Nephron progenitor cell (in vitro differentiated cells): ENCODE measurements at regions not wholly inside any gene's neighbourhood (a gene's known extent, or its start where the extent isn't known, plus 50 kb on each side); places are given as distances from the start of the nearest gene placed in this dataset.

Experiments used
- DNase-seq: peaks from one replicate; pipeline ENCODE4 v3.0.0; 2021
- H3K27ac Mint-ChIP-seq: 2 replicates; pipeline ENCODE4 v1.8.0; 2021; ENCODE audit warnings: mild to moderate bottlenecking, moderate library complexity, mixed read lengths
- H3K27me3 Mint-ChIP-seq: 2 replicates; pipeline ENCODE4 v1.8.0; 2021; ENCODE audit warnings: mild to moderate bottlenecking, low read depth, mixed read lengths; ENCODE audit not compliant: poor library complexity
- H3K36me3 Mint-ChIP-seq: 2 replicates; pipeline ENCODE4 v1.8.0; 2021; ENCODE audit warnings: low read depth, mixed read lengths
- H3K4me1 Mint-ChIP-seq: 2 replicates; pipeline ENCODE4 v1.8.0; 2021; ENCODE audit warnings: mixed read lengths
- H3K4me3 Mint-ChIP-seq: 2 replicates; pipeline ENCODE4 v1.8.0; 2021; ENCODE audit warnings: mild to moderate bottlenecking, moderate library complexity, mixed read lengths
- H3K9me3 Mint-ChIP-seq: 2 replicates; pipeline ENCODE4 v1.8.0; 2021; ENCODE audit warnings: mild to moderate bottlenecking, moderate library complexity, mixed read lengths
- TF ChIP-seq, protein P1 (sequence below): fragments of 200-600 bp; sonication (generic); IDR thresholded peaks from 2 replicates; pipeline ENCODE4 v1.5.0; 2021; ENCODE audit warnings: antibody characterized with exemption

GRCh38 chr11:70888061-70888460 is 364.3 kb downstream of the SHANK2 start:
- H3K27ac Mint-ChIP-seq = no peak overlapping the region
- H3K4me3 Mint-ChIP-seq = no peak overlapping the region
- H3K9me3 Mint-ChIP-seq = peaks cover 23% of the 10 kb centered on the region
- peaks cover 24% of the 10 kb centered on the region for H3K4me1 Mint-ChIP-seq
- TF ChIP-seq, protein P1, sequence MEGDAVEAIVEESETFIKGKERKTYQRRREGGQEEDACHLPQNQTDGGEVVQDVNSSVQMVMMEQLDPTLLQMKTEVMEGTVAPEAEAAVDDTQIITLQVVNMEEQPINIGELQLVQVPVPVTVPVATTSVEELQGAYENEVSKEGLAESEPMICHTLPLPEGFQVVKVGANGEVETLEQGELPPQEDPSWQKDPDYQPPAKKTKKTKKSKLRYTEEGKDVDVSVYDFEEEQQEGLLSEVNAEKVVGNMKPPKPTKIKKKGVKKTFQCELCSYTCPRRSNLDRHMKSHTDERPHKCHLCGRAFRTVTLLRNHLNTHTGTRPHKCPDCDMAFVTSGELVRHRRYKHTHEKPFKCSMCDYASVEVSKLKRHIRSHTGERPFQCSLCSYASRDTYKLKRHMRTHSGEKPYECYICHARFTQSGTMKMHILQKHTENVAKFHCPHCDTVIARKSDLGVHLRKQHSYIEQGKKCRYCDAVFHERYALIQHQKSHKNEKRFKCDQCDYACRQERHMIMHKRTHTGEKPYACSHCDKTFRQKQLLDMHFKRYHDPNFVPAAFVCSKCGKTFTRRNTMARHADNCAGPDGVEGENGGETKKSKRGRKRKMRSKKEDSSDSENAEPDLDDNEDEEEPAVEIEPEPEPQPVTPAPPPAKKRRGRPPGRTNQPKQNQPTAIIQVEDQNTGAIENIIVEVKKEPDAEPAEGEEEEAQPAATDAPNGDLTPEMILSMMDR = no peak
- no peaks in the 10 kb centered on the region for H3K36me3 Mint-ChIP-seq
- no peak for DNase-seq
- peaks cover 3% of the 10 kb centered on the region for H3K27me3 Mint-ChIP-seq

- peaks cover 3% of the 10 kb centered on the region for H3K27me3 Mint-ChIP-seq
- TF ChIP-seq, protein P1 = no peak
- no peaks in the 10 kb centered on the region for H3K36me3 Mint-ChIP-seq
- H3K4me1 Mint-ChIP-seq = peaks cover 19% of the 10 kb centered on the region
- H3K4me3 Mint-ChIP-seq = no peak overlapping the region
- no peak for DNase-seq
- H3K9me3 Mint-ChIP-seq = peaks cover 23% of the 10 kb centered on the region
- H3K27ac Mint-ChIP-seq = no peak overlapping the region
Measured at GRCh38 chr11:70889411-70889810, 363.0 kb downstream of the SHANK2 start.

DNA sequence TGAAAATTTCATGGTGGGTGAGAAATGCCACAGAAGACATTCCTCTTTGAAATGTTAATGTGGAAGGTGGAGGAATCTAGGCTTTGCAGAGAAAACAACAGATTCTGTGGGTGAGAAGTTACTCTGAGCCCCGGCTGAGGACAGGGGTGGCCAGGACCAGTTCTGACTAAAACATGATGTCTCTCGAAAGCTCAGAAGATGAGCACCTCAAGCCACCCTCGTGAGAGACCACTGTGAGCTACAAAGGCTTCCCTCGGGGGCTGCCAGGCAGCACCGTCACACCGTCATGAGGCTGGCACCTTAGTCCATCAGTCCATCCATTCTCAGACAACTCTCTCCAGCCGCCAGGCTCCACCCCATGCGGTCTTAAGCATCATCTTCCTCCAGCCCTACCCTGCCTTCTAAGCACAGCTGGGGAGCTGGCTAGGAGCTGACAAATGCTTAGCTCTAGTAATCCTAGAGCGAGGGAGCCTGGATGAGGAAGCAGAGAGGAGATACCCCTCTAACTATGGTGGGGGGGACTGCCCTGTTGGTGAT is 360.5 kb downstream of the SHANK2 start:
- H3K9me3 Mint-ChIP-seq = peaks cover 29% of the 10 kb centered on the region

DNA sequence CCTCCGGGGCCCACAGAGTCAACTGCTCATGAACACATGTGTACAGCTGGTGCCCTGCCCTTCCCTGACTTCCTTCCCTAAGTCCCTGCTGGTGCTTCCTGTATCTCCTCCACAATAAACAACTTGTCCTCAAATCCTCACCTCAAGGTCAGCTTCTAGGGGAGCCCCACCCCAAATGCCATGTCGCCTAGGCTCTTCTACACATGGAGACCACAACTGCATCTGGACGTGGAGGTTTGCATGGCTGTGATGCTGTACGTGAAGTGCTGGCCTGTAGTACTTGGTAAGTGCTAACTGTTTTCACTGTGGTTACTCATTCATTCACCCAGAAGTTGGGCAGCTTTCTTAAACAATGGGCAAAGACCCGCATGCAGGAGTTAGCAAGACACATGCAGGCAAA is 359.5 kb downstream of the SHANK2 start:
- Mint-ChIP-seq H3K27me3 (no peaks in the 10 kb centered on the region), H3K27ac (no peak overlapping the region), H3K4me1 (no peaks in the 10 kb centered on the region), H3K4me3 (no peak overlapping the region), H3K9me3 (peaks cover 37% of the 10 kb centered on the region), H3K36me3 (no peaks in the 10 kb centered on the region)
- no peak for DNase-seq
- TF ChIP-seq, protein P1 = no peak

More for the DNA sequence above, 360.5 kb downstream of the SHANK2 start:
- Mint-ChIP-seq H3K4me1 (peaks cover 1% of the 10 kb centered on the region), H3K4me3 (no peak overlapping the region), H3K27ac (no peak overlapping the region), H3K36me3 (no peaks in the 10 kb centered on the region), H3K27me3 (peaks cover 3% of the 10 kb centered on the region)
- DNase-seq = no peak
- TF ChIP-seq, protein P1 = no peak

DNA sequence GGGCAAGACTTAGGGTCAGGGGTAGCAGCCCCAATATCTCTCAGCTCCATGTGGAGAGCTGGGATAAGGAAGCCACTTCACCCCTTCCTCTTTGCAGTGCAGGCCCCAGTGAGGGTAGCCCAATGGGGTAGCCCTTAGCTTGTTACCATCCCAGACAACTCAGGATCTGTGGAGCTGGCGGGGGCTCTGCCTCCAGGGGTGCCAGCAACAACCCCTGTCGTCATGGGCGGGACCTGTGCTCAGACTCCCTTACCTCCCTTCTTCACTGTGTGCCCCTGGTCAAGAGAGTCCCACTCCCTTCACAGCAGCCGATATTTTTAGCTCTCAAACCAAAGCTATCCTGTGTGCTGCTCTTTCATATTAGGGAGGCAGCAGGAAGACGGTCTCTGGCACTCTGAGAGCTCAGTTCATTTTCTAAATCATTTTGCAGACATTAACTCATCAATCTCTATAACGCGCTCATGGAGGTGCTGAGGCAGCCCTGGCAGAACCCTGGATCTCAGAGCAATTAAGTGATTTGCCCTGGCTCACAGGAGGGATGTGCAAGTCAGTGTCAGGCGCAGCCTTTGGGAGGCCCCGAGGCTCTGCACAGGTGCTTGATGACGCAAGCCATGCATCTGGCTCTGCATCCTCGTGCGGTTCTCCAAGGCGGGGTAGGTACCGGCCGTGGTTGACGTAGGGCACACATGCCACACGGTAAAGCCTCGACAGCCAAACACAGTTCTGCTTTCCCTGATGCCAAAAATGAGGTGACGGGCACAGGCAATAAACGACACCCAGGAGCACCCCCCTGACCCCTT is 357.6 kb downstream of the SHANK2 start:
- Mint-ChIP-seq H3K27me3 (no peaks in the 10 kb centered on the region), H3K9me3 (peaks cover 33% of the 10 kb centered on the region), H3K36me3 (no peaks in the 10 kb centered on the region), H3K4me3 (no peak overlapping the region), H3K4me1 (no peaks in the 10 kb centered on the region), H3K27ac (no peak overlapping the region)
- TF ChIP-seq, protein P1 = no peak
- no peak for DNase-seq

- Mint-ChIP-seq H3K27ac (no peak overlapping the region), H3K4me1 (no peaks in the 10 kb centered on the region), H3K36me3 (no peaks in the 10 kb centered on the region), H3K27me3 (no peaks in the 10 kb centered on the region), H3K4me3 (no peak overlapping the region), H3K9me3 (peaks cover 30% of the 10 kb centered on the region)
- no peak for DNase-seq
- TF ChIP-seq, protein P1 = no peak
Measured at GRCh38 chr11:70895366-70895670, 357.1 kb downstream of the SHANK2 start.
